NCI-H774 (cell line): ENCODE measurements at regions not wholly inside any gene's neighbourhood (a gene's known extent, or its start where the extent isn't known, plus 50 kb on each side); places are given as distances from the start of the nearest gene placed in this dataset.

ENCODE experiments used
- DNase-seq: peaks from one replicate; lab custom pipeline; 2025; lab: John Stamatoyannopoulos, UW

- no peak for DNase-seq
These were observed 70.3 kb upstream of the DSG1 start for GRCh38 chr18:31247574-31248199.

DNA sequence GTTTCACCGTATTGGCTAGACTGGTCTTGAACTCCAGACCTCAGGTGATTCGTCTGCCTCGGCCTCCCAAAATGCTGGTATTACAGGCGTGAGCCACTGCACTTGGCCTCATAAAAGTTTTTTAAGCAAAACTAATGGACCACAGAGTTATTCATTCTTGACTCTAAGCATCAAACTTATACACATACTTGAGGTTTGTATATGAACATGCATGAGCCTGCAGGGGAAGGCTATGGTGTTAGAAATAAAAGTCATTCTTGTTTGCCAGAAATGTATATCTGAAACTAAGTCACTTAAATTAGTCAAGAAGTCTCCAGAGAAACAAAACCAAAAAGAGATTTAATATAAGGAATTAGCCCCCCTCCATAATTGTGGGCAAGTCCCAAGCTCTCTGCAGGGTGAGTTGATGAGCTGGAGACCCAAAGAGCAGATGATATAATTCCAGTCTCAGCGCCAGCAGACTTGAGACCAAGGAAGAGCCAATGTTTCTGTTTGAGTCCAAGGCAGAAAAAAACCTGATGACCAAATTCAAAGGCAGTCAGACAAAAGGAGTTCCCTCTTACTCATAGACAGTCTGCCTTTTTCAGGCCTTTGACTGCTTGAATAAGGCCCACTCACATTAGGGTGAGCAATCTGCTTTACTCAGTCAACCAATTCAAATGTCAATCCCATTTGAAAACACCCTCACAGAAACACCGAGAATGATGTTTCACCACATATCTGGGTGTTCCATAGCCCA is 69.0 kb upstream of the DSG1 start:
- DNase-seq: no peak

- no peak for DNase-seq
These were observed 67.1 kb upstream of the DSG1 start for GRCh38 chr18:31250902-31251301.

GRCh38 chr18:31252522-31252921 is 65.4 kb upstream of the DSG1 start:
- DNase-seq: no peak

GRCh38 chr18:31255953-31256352 is 62.0 kb upstream of the DSG1 start:
- DNase-seq: no peak

DNA sequence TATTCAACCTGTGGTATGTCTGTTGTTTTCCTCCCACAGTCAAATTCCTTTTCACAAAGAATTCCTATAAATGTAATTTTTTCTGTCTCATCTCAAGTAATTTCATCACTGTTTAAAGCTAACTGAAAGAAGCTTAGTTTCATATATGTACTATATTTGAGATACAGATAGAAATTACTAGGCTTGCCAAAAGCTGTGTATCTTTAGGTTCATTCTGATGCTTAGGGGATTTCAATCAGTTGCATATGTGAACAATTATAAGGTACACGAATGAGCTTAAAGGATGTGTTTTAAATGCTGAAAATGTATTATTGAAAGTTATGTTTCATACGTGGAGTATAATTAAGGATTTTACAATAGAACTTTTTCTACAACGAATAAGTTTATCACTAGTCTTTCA is 59.2 kb upstream of the DSG1 start:
- DNase-seq: no peak

DNA sequence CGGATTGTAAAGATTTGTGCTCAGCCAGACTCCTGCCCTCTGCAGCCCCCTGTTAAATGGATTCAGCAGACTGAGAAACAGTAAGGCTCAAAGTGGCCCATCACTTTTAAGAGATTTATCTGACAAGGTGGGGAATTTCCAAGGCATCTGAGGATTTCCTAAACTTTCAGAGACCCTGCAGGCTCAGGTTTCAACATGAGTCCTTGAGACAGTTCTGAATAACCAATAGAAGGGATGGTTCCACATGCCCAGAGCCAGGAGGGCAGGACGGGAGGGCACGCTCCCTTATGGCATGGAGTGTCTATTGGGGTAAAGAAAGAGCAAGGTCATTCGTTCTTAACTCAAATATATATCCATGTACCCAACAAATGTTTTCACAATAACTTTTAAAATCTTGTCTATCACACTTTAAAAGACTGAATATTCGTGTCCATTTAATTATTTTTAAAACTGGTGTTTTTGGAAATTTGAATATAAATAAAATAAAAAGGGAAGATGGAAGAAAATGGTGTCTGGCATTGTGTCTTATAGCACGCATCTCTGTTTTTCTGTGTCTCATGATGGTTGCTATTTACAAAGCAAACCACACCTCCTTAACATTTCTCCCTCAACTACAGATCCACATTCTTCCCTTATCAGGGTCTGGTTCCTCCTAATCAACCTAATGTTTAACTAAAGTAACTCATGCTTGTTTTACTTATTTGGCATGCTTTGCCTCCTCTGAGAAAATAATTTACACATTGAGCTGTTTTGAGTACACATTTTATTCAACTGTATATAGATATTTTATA is 56.0 kb upstream of the DSG1 start:
- no peak for DNase-seq

GRCh38 chr18:31267823-31268481 is 50.0 kb upstream of the DSG1 start:
- no peak for DNase-seq
